ENCODE measurements at regions not wholly inside any gene's neighbourhood (a gene's known extent, or its start where the extent isn't known, plus 50 kb on each side); places are given as distances from the start of the nearest gene placed in this dataset.

GRCh38 chr21:31798842-31799704 lies 67.2 kb upstream of the SCAF4 start:
- H3K9ac ChIP-seq (replicated peaks; ENCODE audit: extremely low read depth, insufficient read depth, low read length) = no peak overlapping the region
- H3K79me2 ChIP-seq (ENCODE audit: control insufficient read depth, insufficient read depth, low read length) = no peaks in the 10 kb centered on the region
- no peak overlapping the region for H3K4me2 ChIP-seq (ENCODE audit: insufficient read depth, low read length)
- no peak for FAIRE-seq
- no peaks in the 10 kb centered on the region for H3K27me3 ChIP-seq (ENCODE audit: control insufficient read depth in 2 of 2, insufficient read depth in 2 of 2, low read length in 2 of 2)
- no peaks in the 10 kb centered on the region for H3K36me3 ChIP-seq (ENCODE audit: control insufficient read depth in 2 of 2, extremely low read depth in 1 of 2, insufficient read depth in 2 of 2, low read length in 2 of 2)
- TF ChIP-seq GATA2 (IDR thresholded peaks at IDR 0.05; ENCODE audit: insufficient read depth, insufficient read length, low read depth, low read length) (no peak), POLR2A (IDR thresholded peaks at IDR 0.05; ENCODE audit: low read depth, low read length) (no peak), MAX (IDR thresholded peaks at IDR 0.05; ENCODE audit: insufficient read depth, insufficient read length) (no peak), MYC (IDR thresholded peaks at IDR 0.05; ENCODE audit: low read depth, low read length) (no peak), CTCF (IDR thresholded peaks at IDR 0.05; ENCODE audit: extremely low read depth in 1 of 2, insufficient read depth in 1 of 2, low read depth in 1 of 2, low read length in 2 of 2) (no peak), EZH2 (IDR thresholded peaks at IDR 0.05; ENCODE audit: borderline replicate concordance, low read depth, low read length, severe bottlenecking) (no peak), JUN (IDR thresholded peaks at IDR 0.05; ENCODE audit: borderline replicate concordance, insufficient read depth, insufficient read length, low read depth) (no peak), FOS (IDR thresholded peaks at IDR 0.05; ENCODE audit: borderline replicate concordance, insufficient read depth, low read length) (no peak), POLR2AphosphoS5 (IDR thresholded peaks at IDR 0.05; ENCODE audit: insufficient read depth, low read depth, low read length) (no peak)
- no peaks in the 10 kb centered on the region for H3K4me1 ChIP-seq (ENCODE audit: control insufficient read depth, extremely low read depth, insufficient read depth, low read length)
- POLR2A ChIA-PET = no interaction called here
- H3K9me3 ChIP-seq (replicated peaks; ENCODE audit: control insufficient read depth, insufficient read depth, low read length) = no peaks in the 10 kb centered on the region
- no peak overlapping the region for H3K4me3 ChIP-seq (replicated peaks in 1 of 3; ENCODE audit: insufficient read depth in 1 of 3, low read depth in 1 of 3, low read length in 3 of 3)
- no peak overlapping the region for H3K27ac ChIP-seq (ENCODE audit: insufficient read depth, low read depth, low read length)
- dilution Hi-C loops (cut with MboI; ENCODE audit: extremely low pct_ligation_motif_present, low sequenced_read_pairs) = no loop called here
- H3K9me1 ChIP-seq (replicated peaks; ENCODE audit: control insufficient read depth, extremely low read depth, insufficient read depth, low read length) = no peaks in the 10 kb centered on the region
- no TSS peak for BruUV-seq (replicated peaks)
- intact Hi-C loops (cut with micrococcal nuclease) = no loop called here
- DNase-seq (ENCODE audit: low read depth, low spot score) = no peak
- H4K20me1 ChIP-seq (replicated peaks; ENCODE audit: control insufficient read depth, extremely low read depth, insufficient read depth, low read length) = no peaks in the 10 kb centered on the region
- no peak overlapping the region for H2AFZ ChIP-seq (ENCODE audit: low read depth, low read length)
- CTCF ChIA-PET = interaction anchor here (1.8 kb wide), 1 partner anchor 13 kb away, joined by 4 read pairs; no protein-coding TSS in a partner anchor

All from endothelial cell of umbilical vein (primary cell).